GM18520 (cell line): ENCODE measurements at regions not wholly inside any gene's neighbourhood (a gene's known extent, or its start where the extent isn't known, plus 50 kb on each side); places are given as distances from the start of the nearest gene placed in this dataset.

Experiments used
- ATAC-seq: cut with Tn5 transposase; IDR thresholded peaks from one replicate; pipeline ENCODE4 v1.9.1; 2021; ENCODE audit not compliant: unreplicated experiment

GRCh38 chr9:13429301-13430190 lies 150.1 kb upstream of the MPDZ start:
- no peak for ATAC-seq

- no peak for ATAC-seq
Observed at GRCh38 chr9:13428766-13429165, 149.3 kb upstream of the MPDZ start.

GRCh38 chr9:13427587-13427986 lies 148.1 kb upstream of the MPDZ start:
- ATAC-seq = no peak

DNA sequence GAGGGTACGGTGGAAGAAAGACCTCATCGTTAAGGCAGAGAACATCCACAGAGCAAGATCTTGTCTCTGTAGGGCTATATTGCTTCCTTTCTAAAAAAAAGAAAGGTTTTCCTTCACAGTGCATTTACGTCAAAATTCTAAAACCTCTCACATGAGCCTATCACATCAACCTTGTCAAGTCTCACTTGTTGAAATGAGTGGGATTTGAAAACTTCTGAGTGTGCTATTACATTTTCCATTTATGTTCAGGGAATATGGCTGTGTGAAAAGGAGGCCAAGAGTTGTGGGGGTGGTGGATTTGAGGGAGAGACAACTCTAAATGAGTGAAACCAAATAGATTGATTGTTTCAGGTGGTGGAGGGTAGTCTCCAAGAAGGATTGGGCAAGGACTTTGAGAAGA lies 147.1 kb upstream of the MPDZ start:
- ATAC-seq = no peak

- no peak for ATAC-seq
Observed at GRCh38 chr9:13424872-13425271, 145.4 kb upstream of the MPDZ start.

DNA sequence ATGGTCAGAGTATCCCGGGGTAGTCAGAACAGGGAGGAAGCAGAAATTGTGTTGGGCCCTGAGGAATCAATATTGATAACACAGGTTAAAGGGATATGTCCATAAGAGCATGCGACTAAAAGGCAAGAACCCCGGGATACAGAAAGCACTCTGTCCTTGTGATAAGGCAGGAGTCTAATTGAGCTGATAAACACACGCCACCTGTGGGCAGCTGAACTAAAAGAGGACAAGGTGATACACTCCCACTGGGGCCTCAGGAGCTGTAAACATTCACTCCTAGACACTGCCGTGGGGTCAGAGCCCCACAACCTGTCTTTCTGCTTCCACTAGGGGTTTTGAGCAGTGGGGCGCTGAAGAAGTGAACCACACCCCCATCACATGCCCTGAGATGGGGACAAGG lies 144.7 kb upstream of the MPDZ start:
- no peak for ATAC-seq

GRCh38 chr9:13414349-13414748 lies 134.9 kb upstream of the MPDZ start:
- ATAC-seq = no peak

GRCh38 chr9:13412331-13412730 lies 132.8 kb upstream of the MPDZ start:
- ATAC-seq = no peak

DNA sequence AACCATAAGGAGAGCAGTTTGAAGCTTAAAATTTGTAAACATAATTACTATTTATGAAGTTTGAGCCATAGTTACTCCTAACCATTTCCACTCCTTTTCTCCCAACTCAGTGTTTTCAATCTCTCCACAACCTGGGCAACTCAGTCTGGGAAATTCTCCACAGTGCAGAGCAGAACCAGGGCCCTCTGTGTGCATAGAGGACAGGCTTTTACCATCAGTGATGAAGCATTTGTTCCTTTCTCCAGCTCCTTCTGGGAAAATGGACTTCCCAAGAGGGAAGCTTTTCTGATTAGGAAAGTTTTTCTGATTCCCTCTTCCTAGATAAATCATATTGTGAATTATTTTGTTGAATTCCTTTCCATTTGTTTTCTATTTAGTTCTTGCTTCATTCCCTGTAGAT lies 132.3 kb upstream of the MPDZ start:
- ATAC-seq = no peak

DNA sequence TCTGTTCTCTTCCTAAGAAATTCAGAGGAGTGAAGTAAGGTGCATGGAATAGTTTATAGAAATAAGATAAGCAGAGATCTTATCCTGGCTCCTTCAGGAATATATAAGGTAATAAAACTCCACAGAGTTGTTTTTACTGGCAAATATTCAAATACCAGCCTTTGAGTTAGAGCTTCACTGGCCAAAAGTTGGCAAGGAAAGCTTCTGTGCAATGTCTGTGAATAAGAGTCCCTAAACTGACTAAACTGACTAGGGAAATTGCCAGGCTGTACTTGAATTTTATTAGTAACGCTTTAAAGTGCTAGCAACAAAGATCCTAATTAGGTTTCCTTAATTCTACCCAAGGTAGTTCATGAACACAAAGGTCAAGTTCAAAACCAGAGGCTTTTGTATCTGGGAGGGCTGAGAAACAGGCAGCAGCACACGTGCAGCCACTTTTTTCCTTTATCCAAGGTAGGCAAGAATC lies 131.1 kb upstream of the MPDZ start:
- ATAC-seq = no peak

DNA sequence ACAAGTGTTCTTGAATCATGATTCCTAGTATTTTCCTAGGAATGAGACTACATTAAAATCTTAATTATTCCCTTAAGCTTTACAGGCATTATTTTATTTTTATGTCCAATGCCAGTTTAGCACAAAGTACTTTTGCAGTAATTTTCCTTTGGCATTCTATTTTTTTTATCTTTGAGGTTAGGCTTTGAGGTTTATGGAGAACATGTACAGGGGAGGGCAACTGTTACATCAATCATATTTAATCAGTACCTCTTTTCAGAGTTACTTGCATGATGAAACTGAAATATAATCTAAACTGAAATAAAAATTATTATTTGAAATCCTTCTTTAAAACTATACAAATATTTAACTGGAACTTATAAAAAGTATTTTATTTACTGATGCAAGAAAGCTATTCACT lies 118.2 kb upstream of the MPDZ start:
- ATAC-seq = no peak

GRCh38 chr9:13397220-13397619 lies 117.7 kb upstream of the MPDZ start:
- no peak for ATAC-seq

- no peak for ATAC-seq
Observed at GRCh38 chr9:13396418-13396817, 116.9 kb upstream of the MPDZ start.

DNA sequence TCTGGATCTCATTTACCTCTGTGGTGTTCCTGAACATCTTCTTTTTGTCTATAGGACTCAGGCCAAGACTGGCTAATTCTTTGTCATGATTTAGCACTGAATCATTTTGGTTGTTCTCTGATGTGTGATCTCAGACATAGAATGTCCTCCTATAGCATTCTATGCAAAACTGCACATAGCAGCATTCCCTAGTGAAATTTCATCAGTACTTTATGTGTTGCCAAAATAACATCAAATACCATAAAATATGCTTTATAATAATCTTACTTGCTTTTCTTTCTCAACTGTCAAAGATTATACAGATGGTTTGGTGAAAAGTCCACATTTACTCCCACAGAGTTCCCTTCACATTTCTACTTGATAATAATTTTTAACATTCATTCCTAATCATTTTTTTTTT lies 115.7 kb upstream of the MPDZ start:
- no peak for ATAC-seq

DNA sequence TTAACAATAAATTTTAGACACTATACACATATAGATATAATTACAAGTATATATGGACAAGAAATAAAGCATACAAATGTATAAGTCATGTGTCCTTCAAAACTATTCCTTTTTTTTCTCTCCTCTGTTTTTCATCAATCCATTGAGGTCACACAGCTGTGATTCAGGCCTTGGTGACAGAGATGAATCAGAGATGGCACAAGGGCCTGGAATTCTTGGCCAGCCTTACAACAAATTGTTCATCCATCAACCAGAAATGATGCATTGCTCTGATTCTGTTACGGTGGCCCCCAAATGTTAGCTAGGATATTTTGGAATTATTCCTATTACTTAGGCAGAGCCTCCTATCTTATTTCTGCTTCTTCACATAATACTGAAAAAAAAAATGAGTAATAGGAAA lies 108.7 kb upstream of the MPDZ start:
- no peak for ATAC-seq

GRCh38 chr9:13387734-13388067 lies 108.2 kb upstream of the MPDZ start:
- ATAC-seq = no peak

DNA sequence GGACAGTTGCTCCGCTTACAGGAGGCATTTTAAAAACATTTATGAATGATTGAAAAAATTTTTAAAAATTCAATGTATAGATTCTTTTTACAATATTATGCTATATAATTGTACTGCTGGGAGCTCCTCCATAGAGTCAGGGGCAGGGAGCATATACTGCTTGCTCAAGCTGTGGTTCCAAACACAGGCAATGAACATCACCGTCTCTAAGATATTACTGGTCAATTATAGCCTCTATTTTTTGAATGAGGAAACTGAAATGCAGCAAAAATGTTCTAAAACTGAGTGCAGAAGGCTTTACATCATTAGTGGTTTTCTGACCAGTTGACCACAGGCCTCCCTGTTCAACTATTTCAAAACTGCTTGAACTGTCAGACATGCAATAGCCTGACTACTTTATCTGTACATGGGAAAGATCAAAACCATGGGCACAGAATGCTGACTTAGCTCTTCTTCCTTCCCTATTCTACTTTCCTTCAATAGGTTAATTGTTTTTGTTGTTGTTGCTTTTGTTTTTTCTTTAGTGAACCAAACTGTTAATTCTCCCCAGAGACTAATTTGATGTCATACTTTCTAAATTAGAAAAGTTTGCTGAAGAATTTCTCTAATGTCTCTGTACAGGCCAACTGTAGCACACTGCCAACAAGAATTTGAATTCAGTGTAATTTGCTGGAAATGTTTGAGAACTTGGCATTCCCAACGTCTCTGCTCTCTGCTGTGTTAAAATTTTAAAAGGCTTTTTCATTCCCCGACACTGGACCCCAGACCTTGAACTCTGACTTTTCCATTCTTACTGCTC lies 107.6 kb upstream of the MPDZ start:
- ATAC-seq = no peak

DNA sequence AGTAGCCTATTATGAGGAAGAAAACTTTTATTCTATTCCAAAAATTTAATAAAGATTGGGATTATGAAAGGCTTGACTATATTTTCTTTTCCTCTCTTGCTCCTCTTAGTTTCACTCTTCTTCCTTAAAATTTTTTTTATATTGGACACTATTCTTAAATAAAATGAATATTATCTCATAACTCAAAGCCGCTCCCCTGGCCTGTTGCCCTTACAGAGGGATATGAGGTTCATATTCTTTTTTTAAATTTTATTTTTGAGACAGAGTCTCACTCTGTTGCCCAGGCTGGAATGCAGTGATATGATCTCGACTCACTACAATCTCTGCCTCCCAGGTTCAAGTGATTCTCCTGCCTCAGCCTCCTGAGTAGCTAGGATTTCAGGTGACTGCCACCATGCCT lies 106.8 kb upstream of the MPDZ start:
- no peak for ATAC-seq

- no peak for ATAC-seq
Observed at GRCh38 chr9:13383855-13384254, 104.4 kb upstream of the MPDZ start.

- ATAC-seq = no peak
Observed at GRCh38 chr9:13383216-13383615, 103.7 kb upstream of the MPDZ start.

- no peak for ATAC-seq
Observed at GRCh38 chr9:13382595-13382994, 103.1 kb upstream of the MPDZ start.

DNA sequence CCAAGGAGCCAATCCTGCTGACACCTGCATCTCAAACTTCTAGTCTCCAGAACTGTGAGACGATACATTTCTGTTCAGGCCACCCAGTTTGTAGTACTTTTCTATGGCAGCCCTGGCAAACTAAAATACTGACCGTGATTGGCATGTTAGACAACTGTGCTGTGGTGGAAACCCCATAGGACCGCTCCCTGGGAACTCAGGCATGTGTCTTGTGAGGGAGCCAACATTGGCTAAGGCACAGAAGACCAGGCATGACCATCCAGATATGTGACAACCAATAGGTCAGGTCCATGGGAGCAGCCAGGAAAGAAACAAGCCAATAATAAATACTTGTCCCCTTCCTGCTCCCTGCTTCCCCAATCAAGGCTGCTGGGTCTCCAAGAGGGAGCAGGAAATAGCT lies 101.4 kb upstream of the MPDZ start:
- no peak for ATAC-seq
